Activated T-helper 1 cell treated with anti-CD3 and anti-CD28 coated beads, Interleukin-12 subunit alpha, Interleukin-12 subunit beta, Interleukin-2, Interleukin-4 antibody, amounts not matched to agents 30 ng/mL and 10 ng/mL and 1 ng/mL, durations not matched to agents 14 hours and 24 hours and 36 hours (primary cell): ENCODE measurements at regions not wholly inside any gene's neighbourhood (a gene's known extent, or its start where the extent isn't known, plus 50 kb on each side); places are given as distances from the start of the nearest gene placed in this dataset.
"Not testable (repeated sequence)": the region's sequence is repeated elsewhere in the genome, so short reads cannot be mapped to it uniquely, and the experiment has no call there.

Source experiments
- DNase-seq: peaks from one replicate; pipeline ENCODE4 v3.0.0; 2021; ENCODE audit warnings: low spot score
- H3K27ac Mint-ChIP-seq: one replicate; pipeline ENCODE4 v1.8.0; 2021; ENCODE audit warnings: mild to moderate bottlenecking, mixed read lengths
- H3K27me3 Mint-ChIP-seq: one replicate; pipeline ENCODE4 v1.8.0; 2022; ENCODE audit warnings: mild to moderate bottlenecking, moderate library complexity, mixed read lengths; ENCODE audit not compliant: insufficient read depth
- H3K36me3 Mint-ChIP-seq: one replicate; pipeline ENCODE4 v1.8.0; 2021; ENCODE audit warnings: low read depth, mixed read lengths
- H3K4me1 Mint-ChIP-seq: one replicate; pipeline ENCODE4 v1.8.0; 2021; ENCODE audit warnings: low read depth, mixed read lengths
- H3K4me3 Mint-ChIP-seq: one replicate; pipeline ENCODE4 v1.8.0; 2021; ENCODE audit warnings: mild to moderate bottlenecking, moderate library complexity, mixed read lengths
- H3K9me3 Mint-ChIP-seq: one replicate; pipeline ENCODE4 v1.8.0; 2021; ENCODE audit warnings: mixed read lengths
- intact Hi-C: fragments of 100-400 bp; cut with micrococcal nuclease; formaldehyde crosslinking; loops from one replicate; pipeline ENCODE4 v1.15.1; 2024

- Mint-ChIP-seq H3K4me1 (peaks cover 32% of the 10 kb centered on the region), H3K27ac (peak overlapping the region; percentile 18), H3K27me3 (no peaks in the 10 kb centered on the region), H3K36me3 (no peaks in the 10 kb centered on the region), H3K4me3 (peak overlapping the region; percentile 72), H3K9me3 (no peaks in the 10 kb centered on the region)
- intact Hi-C loops: no loop called here
- no peak for DNase-seq
Measured at GRCh38 chr14:22112004-22112403, 438.4 kb upstream of the OR4E1 start.

DNA sequence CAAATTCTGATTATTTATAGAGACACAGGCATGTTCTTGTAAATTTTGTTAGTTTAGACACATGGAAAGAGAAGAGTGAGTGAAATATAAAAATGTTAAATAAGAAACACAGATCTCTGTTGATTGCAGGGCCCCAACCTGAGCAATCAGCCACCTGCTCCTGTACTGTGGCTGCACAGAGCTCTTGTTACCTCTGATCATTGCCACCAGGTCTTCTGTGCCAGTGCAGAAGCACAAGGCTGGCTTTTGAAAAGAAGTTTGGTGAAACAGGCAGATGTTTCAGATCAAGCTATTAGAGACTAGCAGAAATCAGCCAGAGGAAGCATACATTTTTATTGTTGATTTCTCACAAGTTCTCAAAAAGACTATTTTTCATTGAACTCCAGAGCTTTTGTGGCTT, 434.1 kb upstream of the OR4E1 start:
- Mint-ChIP-seq H3K4me3 (no peak overlapping the region), H3K36me3 (no peaks in the 10 kb centered on the region), H3K4me1 (peaks cover 28% of the 10 kb centered on the region), H3K27me3 (no peaks in the 10 kb centered on the region), H3K9me3 (no peaks in the 10 kb centered on the region), H3K27ac (peak overlapping the region; percentile 79)
- intact Hi-C loops: no loop called here
- DNase-seq: no peak

DNA sequence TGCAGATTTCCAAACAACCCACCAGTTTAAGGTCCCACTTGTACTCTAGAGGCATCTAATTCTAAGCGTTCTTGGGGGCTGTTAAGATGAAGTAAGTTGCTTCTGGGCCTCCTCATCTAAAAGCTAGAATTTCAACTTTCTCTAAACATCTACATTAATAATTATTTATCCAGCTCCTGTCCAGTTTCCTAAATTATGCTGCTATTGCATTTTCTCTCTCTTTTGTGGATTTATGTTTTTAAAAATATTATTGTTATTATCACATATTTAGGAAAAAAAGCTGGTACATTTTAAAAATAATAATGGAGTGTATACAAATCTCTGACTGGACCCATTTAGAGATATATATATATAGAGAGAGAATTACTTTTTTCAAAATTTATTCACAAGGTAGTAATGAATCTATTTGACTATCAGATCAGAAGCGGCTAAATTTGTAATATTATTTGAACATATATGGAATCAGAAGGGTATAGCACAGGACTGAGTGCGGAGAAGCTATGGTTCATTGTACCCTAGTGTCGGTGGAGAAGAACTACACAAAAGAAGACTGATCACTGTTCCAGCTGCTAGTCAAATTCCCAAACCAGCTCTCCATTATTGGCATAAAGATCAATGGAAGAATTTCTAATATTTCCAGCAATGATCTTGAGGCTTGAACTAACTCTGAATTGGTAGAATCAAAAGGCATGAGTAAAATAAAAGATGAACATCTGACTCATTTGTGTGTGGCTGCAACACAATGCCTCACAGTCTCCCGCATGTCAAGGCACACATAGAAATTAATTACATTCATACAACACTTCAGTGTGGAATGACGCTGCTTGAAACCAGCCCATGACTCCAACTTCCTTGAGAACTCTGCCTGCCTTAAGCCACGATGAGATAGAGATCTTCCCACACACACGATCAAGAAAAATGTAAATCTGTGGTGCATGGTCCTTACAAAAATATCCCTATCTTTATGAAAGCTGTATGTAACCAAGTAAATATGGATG, 433.4 kb upstream of the OR4E1 start:
- Mint-ChIP-seq H3K27me3 (no peaks in the 10 kb centered on the region), H3K4me3 (no peak overlapping the region), H3K27ac (peak overlapping the region; percentile 79), H3K4me1 (peaks cover 21% of the 10 kb centered on the region), H3K9me3 (no peaks in the 10 kb centered on the region), H3K36me3 (no peaks in the 10 kb centered on the region)
- intact Hi-C loops: no loop called here
- DNase-seq: no peak

DNA sequence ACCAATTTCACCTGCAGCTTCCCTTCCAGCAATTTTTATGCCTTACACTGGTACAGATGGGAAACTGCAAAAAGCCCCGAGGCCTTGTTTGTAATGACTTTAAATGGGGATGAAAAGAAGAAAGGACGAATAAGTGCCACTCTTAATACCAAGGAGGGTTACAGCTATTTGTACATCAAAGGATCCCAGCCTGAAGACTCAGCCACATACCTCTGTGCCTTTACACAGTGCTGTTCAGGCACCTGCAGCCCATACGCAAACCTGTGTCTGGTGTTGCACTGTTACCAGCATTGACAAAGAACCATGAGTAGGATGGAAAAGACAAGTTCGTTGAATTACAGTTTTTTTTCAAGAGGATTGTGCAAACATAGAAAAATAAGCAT, 432.0 kb upstream of the OR4E1 start:
- Mint-ChIP-seq H3K27ac (peak overlapping the region; percentile 56), H3K9me3 (no peaks in the 10 kb centered on the region), H3K27me3 (no peaks in the 10 kb centered on the region), H3K36me3 (no peaks in the 10 kb centered on the region), H3K4me3 (peak overlapping the region; percentile 62), H3K4me1 (peaks cover 18% of the 10 kb centered on the region)
- no peak for DNase-seq
- intact Hi-C loops: no loop called here

DNA sequence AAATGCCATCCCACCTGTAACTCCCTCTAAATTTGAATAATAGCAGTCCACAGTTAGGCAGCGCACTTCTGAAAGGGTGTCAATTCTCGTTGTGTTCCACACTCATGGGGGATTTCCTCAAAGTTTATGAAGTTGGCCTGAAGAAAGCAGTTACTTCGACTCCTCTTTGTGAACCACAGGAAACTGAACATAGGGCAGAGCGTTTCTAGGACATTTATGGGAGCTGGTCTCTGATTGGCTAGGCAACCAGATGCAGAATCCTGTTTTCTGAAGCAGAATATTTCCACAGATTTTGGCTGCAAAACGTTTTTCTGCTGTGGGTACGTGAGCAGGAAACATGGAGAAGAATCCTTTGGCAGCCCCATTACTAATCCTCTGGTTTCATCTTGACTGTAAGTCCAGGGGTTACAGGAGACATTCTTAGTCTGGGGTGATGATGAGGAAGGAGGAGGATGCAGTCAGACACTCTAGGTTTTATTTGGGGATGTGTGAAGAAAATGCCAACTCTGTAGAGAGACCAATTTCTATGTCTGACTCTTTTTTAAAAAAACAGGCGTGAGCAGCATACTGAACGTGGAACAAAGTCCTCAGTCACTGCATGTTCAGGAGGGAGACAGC, 431.5 kb upstream of the OR4E1 start:
- Mint-ChIP-seq H3K36me3 (no peaks in the 10 kb centered on the region), H3K27me3 (no peaks in the 10 kb centered on the region), H3K4me3 (peak overlapping the region; percentile 62), H3K9me3 (no peaks in the 10 kb centered on the region), H3K27ac (peak overlapping the region; percentile 56), H3K4me1 (peaks cover 20% of the 10 kb centered on the region)
- intact Hi-C loops: no loop called here
- no peak for DNase-seq

DNA sequence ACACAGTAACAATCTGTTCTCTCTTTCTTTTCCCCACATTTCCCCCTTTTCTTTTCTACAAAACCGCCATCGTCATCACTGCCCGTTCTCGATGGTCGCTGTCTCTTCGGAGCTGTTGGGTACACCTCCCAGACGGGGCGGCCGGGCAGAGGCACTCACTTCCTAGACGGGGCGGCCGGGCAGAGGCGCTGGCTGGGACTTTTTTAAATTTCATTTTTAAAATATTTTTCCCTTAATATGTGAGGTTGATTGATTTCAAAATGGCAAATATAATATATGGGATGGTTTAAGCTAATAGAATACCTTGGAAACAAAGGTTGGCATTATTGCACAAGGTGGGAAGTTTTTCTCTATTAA, 427.1 kb upstream of the OR4E1 start:
- intact Hi-C loops: loop anchor here (1.0 to 5.0 kb wide), 3 partner anchors 16 to 183 kb away; no protein-coding TSS in a partner anchor
- not testable (repeated sequence) for H3K36me3 Mint-ChIP-seq, H3K27me3 Mint-ChIP-seq, H3K27ac Mint-ChIP-seq, H3K4me3 Mint-ChIP-seq, DNase-seq, H3K9me3 Mint-ChIP-seq
- H3K4me1 Mint-ChIP-seq: peaks cover 57% of the 10 kb centered on the region

- H3K27me3 Mint-ChIP-seq: no peaks in the 10 kb centered on the region
- peak overlapping the region; percentile 12 for H3K27ac Mint-ChIP-seq
- peak; percentile 39 for DNase-seq
- no peaks in the 10 kb centered on the region for H3K9me3 Mint-ChIP-seq
- intact Hi-C loops: loop anchor here (1.0 to 5.0 kb wide), 4 partner anchors 16 to 183 kb away; no protein-coding TSS in a partner anchor
- peaks cover 53% of the 10 kb centered on the region for H3K4me1 Mint-ChIP-seq
- H3K36me3 Mint-ChIP-seq: no peaks in the 10 kb centered on the region
- no peak overlapping the region for H3K4me3 Mint-ChIP-seq
Measured at GRCh38 chr14:22099942-22100763, 426.5 kb upstream of the OR4E1 start.

GRCh38 chr14:22098435-22098834, 424.8 kb upstream of the OR4E1 start:
- no peaks in the 10 kb centered on the region for H3K36me3 Mint-ChIP-seq
- H3K27me3 Mint-ChIP-seq: no peaks in the 10 kb centered on the region
- H3K27ac Mint-ChIP-seq: peak overlapping the region; percentile 70
- peaks cover 47% of the 10 kb centered on the region for H3K4me1 Mint-ChIP-seq
- intact Hi-C loops: loop anchor here (5.0 kb wide), 1 partner anchor 96 kb away; no protein-coding TSS in a partner anchor
- no peaks in the 10 kb centered on the region for H3K9me3 Mint-ChIP-seq
- no peak for DNase-seq
- H3K4me3 Mint-ChIP-seq: peak overlapping the region; percentile 37

DNA sequence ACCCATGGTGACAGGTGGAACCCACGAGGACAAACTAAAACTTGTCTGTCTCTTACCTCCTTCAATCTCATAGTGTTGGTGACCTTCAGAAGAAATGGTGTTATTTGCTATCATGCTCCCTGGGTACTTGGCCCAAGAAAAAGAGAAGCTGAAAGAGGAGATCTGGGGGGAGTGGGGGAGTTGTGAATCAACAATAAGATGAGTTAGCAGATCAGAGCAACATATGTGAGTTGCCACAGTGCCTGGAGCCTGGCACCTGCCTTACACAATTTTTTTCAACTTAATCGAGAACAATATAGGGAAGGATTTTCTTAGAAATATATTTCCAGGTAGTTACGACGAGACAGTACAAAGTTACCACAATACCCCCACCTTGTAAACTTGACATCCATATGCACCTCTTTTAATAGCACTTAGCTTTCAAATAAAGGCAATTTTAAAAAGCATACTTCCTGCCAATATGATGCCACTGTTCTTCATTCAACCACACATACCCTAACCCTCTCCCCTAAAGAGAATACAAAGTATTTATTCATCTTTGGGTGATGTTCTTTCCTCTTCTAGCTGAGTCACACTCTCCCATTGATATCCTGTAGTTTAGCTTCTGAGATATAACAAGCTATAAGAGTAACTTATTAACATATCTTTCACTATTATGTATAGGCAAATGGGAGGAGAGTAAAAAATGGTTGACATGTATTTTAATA, 424.1 kb upstream of the OR4E1 start:
- Mint-ChIP-seq H3K27me3 (no peaks in the 10 kb centered on the region), H3K27ac (peak overlapping the region; percentile 70), H3K4me1 (peaks cover 47% of the 10 kb centered on the region), H3K4me3 (peak overlapping the region; percentile 71), H3K36me3 (no peaks in the 10 kb centered on the region), H3K9me3 (no peaks in the 10 kb centered on the region)
- DNase-seq: no peak
- intact Hi-C loops: loop anchor here (5.0 kb wide), 1 partner anchor 95 kb away; no protein-coding TSS in a partner anchor

DNA sequence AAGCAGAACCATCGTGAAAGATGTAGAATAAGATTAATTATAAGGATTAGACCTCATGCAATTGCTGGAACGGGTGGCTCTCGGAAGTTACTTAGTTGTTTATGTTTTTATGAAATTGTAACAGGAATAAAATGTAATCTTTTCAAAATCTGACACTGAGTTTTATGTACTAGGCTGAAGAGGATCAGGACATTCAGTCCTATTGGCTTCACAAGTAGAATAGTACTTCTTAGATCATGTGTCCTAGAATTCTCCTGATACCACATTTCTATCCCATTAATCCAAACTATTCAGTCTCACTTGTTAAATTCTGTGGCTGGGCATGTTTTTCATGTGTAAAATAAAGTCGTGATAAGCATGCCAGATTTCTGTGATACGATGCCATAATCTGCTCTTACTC, 423.5 kb upstream of the OR4E1 start:
- H3K4me1 Mint-ChIP-seq: peaks cover 47% of the 10 kb centered on the region
- intact Hi-C loops: loop anchor here (5.0 kb wide), 1 partner anchor 95 kb away; no protein-coding TSS in a partner anchor
- no peak for DNase-seq

DNA sequence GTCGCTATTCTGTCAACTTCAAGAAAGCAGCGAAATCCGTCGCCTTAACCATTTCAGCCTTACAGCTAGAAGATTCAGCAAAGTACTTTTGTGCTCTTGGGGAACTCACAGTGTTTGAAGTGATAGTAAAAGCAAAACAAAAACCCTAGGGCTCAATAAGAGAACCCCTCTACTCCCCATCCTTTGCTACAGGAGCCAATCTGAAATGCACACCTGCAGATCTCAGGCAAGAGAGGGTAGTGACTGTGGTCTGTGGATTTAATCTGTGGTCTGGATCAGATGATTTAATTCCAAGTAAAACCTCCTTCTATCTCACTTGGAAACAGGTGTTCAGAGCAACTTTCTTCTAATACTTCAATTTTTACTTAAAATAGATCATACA, 422.9 kb upstream of the OR4E1 start:
- Mint-ChIP-seq H3K27ac (peak overlapping the region; percentile 88), H3K4me3 (peak overlapping the region; percentile 75), H3K36me3 (no peaks in the 10 kb centered on the region), H3K9me3 (no peaks in the 10 kb centered on the region), H3K27me3 (no peaks in the 10 kb centered on the region), H3K4me1 (peaks cover 47% of the 10 kb centered on the region)
- intact Hi-C loops: loop anchor here (5.0 kb wide), 1 partner anchor 94 kb away; no protein-coding TSS in a partner anchor
- DNase-seq: peak; percentile 23

More for the DNA sequence above, 423.5 kb upstream of the OR4E1 start:
- no peaks in the 10 kb centered on the region for H3K27me3 Mint-ChIP-seq
- H3K9me3 Mint-ChIP-seq: no peaks in the 10 kb centered on the region
- peak overlapping the region; percentile 88 for H3K27ac Mint-ChIP-seq
- no peaks in the 10 kb centered on the region for H3K36me3 Mint-ChIP-seq
- peak overlapping the region; percentile 75 for H3K4me3 Mint-ChIP-seq
